Esophagus mucosa (tissue), 1 donor: ENCODE measurements at regions not wholly inside any gene's neighbourhood (a gene's known extent, or its start where the extent isn't known, plus 50 kb on each side); places are given as distances from the start of the nearest gene placed in this dataset.
"Not testable (repeated sequence)": the region's sequence is repeated elsewhere in the genome, so short reads cannot be mapped to it uniquely, and the experiment has no call there.

Source experiments
- ATAC-seq: fragments of 200-7000 bp; cut with Tn5 transposase; one replicate; pipeline ENCODE4 v1.9.1; 2020
- donor health status: DM: yes; HTN: yes; CAD: no.

DNA sequence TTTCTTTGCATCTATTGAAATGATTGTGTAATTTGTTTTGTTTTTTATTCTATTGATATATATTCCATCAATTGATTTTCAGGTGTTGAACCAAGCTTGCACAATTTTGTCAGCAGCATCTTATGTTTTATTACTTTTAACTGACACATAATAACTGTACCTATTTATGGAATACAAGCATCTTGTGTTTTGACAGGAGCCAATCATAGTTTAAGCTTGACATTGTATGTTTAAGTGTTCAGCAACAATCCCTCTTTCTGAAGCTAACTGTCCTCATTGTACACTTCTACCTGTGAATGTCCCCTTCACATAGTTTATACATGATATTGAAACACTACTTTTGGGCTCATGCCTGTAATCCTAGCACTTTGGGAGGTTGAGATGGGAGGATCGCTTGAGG is 1017.6 kb upstream of the GYPC start:
- no peak for ATAC-seq

DNA sequence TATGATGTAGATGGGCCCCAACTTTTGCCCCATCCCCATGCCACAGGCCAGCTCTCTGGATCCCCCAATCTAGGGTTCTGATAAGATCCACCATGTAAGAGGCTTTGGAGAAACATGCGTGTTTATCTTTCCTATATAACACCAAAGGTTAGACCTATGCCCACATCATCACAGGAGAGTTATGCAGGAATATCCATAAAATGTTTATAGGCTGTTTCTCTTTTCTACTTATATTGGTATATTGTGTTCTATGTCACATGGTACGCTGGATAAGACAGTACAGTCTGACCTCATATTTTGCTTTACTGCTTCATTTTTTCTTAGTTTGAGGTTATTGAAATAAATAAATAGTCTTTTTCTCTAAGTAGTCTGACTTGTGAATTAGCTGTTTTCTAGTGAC is 1013.9 kb upstream of the GYPC start:
- no peak for ATAC-seq

DNA sequence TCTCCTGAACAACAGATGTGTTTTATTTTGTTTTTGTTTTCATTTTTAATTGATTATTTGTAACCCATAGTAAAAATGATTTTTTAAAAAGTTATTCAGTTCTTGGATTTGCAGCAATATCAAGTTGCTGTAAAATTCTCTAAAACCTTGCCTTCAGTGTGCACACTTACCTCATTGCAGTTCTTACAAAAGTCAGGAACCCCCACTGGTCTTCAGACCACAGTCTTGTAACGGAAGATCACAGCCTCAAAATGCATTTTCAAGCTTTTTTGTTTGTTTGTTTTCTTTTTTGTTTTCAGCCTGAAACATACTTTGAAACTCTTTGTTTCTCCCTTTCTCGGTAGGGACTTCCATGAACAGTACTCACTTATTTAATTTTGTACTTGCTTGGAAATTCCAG is 1012.8 kb upstream of the GYPC start:
- ATAC-seq, result no peak

DNA sequence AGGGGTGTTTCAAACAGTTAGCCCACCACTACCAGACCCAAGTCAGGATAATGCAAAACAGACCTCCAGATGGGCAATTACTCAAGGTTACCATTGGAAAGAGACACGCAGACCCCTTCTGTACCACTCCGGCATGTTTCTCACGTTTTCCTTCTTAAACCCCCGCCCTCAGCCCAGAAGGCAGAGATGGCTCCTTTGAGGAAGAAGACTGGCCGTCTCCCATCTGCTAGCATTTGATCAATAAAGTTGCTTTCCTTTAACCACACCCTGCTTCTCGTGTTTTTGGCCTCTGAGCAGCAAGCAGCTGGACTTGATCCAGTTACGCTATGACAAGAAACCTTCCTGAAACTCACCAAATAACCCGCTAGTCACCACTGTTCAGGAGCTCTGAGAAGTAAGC is 1012.4 kb upstream of the GYPC start:
- no peak for ATAC-seq

DNA sequence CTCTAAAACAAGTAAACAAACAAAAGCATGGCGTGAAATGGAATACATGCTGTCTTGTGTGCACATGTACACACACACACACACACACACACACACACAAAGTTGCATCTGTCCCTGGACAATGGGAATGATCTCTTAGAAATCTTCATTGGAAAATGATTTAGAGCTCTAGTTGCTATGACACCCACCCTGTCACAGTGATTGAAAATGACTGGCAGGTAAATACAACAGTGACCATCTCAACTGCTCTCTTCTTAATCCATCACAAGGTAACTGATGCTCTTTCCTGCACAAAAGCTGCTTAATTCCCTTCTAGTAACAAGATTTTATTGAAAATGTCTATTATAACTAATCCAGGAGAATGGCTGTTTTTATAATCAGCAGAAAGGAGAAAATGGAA is 1011.7 kb upstream of the GYPC start:
- ATAC-seq, result no peak

DNA sequence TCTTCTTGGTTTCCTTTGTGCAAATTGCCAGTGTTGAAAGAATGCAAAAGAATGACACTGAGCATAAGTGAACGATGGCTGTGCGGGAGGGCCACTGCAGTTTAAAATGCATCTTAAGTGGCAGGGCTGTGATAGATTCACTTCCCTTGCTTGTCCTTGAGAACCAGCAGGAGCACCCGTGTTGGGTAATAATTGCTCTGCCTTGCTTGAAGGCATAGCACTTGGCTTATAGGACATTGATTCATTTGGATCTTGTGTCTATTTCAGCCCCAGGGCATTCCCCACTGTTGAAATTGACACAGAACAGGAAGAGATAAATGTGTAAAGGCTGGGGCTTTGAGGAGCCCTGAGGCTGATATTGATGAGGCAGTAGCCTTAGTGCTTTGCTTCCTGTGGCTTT is 1003.7 kb upstream of the GYPC start:
- ATAC-seq, result no peak

DNA sequence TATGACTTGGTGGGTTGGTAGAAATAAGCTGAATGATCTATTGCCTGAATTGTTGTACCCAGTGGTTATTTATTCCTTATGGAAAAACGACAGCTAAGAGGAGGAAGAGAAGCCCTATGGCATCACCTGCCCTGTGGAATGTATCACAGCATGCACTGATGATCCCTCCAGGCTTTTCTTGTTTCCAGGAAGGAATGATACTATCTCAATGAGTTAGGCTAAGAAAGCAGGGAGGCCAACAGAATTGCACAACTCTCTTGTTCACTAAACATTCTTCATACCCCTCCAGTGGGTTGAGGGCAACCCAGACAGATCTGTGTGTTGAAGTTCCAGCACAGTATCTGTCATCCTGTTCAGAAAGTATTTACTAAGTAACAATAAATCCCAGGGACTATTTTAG is 1001.7 kb upstream of the GYPC start:
- no peak for ATAC-seq

DNA sequence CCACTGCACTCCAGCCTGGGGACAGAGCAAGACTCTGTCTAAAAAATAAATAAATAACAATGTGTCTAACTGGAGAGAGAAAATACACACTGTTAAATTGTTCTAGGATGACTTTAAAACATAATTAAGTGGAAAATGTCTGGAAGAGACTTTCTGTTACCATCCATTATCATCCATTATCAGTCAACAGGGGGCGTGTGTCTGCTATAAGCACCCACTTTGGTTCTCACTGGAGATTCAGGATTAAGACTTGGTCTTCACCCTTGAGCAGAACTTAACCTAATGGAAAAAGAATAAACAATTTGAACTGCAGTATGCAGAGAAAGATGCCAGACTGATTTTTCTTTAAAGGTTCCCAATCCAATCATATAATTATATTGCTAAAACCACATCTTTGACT is 999.8 kb upstream of the GYPC start:
- no peak for ATAC-seq

DNA sequence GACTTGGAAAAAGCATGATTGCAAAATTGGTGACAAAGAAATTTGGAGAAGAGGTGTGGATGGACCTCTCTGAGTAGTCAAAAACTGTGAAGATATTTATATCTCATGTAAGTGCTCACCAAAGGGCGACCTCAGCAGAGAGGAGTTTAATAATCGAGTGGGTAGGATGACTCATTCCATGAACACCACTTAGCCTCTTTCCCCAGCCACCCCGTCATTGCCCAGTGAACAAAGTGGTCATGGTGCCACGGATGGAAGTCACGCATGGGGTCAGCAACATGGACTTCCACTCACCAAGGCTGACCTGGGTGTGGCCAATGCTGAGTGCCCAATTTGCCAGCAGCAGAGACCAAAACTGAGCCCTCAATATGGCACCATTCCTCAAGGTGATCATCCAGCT is 997.4 kb upstream of the GYPC start:
- no peak for ATAC-seq

DNA sequence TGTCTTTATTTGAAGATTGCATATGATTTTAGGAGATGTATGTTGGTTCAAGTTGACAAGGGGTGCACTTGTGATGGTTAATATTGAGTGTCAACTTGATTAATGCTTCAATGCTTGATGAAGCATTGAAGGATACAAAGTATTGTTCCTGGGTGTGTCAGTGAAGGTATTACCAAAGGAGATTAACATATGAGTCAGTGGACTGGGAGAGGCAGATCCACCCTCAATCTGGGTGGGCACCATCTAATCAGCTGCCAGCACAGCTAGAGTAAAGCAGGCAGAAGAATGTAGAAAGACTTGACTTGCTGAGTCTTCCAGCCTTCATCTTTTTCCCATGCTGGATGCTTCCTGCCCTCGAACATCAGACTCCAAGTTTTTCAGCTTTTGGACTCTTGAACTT is 995.6 kb upstream of the GYPC start:
- ATAC-seq, result not testable (repeated sequence)

DNA sequence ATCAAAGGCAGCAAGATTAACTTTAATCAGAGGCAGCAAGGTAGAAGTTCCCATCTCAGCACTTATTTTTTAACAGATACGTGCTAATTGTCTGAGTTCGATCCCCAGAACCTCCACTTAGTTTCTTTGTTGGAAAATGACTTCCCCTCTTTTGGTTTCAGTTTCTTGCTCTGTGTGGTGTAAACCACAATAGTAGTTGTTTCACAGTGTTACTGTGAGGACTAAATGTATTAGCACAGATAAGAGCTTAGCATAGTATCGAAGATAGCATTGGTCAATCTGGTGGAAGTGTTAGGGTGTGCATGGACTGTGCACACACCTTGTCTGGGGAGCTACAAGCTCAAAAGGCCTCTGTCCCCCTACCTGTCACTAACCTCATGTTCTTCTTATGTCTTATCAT is 988.3 kb upstream of the GYPC start:
- no peak for ATAC-seq

DNA sequence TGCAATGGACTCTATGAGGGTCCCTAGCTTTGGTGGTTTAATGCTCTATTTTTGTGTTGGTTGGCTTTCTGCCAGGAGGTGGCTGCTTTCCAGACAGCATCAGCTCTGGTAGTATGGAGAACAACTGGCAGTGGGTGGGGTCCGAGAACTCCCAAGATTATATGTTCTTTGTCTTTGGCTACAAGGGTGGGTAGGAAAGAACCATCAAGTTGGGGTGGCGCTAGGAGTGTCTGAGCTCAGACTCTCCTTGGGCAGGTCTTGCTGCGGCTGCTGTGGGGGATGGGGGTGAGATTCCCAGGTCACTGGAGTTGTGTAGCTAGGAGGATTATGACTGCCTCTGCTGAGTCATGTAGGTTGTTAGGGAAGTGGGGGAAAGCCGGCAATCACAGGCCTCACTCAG is 976.1 kb upstream of the GYPC start:
- no peak for ATAC-seq

DNA sequence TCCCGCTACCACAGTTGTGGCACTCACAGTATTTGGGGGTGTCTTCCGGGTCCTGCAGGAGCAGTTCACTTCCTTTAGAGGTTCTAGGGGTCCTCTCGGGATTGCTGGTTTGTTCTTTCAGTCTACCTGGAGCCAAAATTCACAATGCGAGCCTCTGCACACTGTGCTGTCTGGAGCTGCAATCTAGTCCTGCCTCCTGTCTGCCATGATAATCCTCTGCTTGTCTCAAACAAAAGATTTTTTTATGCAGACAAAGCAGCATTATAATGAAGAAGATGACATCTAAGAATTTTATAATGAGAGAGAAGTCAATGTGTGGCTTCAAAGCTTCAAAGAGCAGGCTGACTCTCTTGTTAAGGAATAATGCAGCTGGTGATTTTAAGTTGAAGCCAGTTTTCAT is 975.1 kb upstream of the GYPC start:
- ATAC-seq, result no peak

DNA sequence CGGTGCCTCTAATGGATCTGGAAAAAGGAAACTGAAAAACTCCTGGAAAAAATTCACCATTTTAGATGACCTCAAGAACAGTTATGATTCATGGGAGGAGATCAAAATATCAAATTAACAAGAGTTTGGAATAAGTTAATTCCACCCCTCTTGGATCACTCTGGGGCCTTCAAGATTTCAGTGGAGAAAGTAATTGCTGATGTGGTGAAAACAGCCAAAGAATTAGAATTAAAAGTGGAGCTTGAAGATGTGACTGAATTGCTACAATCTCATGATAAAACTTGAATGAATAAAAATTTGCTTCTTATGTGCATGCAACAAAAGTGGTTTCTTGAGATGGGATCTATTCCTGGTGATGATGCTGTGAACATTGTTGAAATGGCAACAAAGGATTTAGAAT is 974.4 kb upstream of the GYPC start:
- no peak for ATAC-seq

DNA sequence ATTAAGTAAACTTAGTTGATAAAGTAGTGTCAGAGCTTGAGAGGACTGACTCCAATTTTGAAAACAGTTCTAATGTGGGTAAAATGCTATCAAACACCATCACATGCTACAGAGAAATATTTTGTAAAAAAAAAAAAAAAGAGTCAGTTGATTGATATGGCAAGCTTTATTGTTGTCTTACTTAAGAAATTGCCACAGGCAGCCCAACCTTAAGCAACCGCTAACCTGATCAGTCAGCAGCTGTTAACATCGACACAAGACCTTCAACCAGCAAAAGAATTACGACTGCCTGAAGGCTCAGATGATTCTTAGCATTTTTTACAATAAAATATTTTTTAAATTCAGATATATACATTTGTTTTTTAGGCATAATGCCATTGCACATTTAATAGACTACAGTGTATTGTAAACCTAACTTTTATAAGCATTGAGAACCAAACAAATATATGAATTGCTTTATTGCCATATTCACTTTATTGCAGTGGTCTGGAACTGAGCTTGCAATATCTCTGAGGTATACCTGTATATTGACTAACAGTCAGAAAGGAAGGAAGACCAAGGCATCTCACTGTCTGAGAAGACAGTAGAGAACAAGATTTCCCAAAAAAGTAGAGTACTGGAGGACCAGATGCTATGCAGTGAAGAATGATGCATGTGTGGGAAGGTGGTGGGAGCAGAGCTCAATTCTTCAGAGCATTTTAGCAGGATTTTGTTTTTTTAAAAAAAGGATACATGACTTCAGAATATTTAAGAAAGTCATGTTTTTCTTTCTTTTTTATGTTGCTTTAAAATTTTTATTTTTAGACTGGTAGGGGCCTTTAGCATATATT is 973.8 kb upstream of the GYPC start:
- ATAC-seq, result no peak

DNA sequence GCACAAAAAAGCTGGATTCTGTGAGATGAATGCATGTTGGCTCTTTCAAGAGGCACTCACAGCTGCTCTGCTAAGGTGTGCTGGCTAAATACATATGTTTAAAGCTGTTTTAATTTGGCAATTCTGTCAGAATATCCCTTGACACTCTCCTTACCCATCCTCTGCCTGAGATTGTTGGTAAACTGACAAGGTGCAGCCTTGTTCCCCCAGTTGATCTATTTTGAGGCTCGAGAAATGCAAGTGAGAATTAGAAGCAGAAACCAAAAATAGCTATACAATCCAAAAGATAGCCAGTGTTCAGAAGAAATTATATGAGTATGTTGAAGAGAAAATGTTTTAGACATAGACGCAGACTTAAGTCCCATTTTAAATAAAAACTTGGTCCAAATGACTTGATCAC is 971.7 kb upstream of the GYPC start:
- ATAC-seq, result no peak

DNA sequence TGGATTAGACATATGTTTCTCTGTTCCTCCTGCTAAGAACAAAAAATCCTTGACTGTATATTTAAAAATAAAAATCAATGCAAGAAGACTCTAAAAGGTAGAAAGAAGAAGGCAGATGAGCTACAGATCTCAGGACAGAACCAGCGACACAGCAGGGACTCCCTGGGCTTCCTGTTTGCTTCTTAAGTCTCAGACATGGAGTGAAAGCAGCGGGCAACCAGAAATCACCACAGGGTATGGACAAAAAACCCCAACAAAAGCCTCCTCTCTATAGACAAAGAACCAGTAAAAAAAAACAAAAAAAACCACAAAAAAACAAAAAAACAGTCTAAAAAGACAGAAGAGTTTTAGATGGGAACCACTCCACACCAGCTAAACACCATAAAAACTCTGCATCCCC is 971.0 kb upstream of the GYPC start:
- no peak for ATAC-seq

DNA sequence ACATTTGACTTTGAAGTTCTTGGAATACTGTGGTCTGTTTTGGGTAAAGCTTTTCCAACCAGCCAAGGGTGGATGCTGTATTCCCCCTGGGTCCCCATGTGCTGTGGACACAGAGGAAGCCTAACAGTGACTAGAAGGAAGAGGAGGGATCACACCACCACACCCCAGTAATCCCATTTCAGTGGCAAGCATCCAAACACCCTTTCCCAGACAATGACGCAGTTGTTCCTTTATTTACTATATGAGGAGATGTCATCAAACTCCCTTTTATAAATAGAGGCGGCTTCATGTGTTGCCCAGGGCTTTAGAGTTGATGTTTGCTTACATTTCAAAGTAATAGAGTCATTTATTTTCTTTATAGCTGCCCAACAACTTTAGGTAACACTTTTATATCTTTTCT is 959.4 kb upstream of the GYPC start:
- no peak for ATAC-seq

DNA sequence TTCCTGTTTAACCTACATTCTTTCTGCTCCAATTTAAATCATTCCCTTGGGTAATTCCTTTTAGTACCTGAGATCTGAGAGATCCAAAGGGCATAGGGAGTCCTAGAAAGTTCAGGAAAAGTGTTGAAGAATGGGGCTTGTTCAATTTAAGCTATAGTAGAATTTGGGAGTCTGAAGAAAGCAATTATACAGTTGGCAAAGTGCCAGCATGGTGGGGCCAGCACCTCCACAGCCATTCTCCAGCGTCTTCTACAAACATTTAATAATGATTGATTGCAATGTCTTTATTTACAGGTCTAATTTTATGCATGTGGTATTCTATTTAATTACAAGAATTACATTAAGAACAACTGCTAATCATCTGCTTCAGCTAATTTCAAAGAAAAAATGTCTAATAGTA is 957.7 kb upstream of the GYPC start:
- ATAC-seq, result no peak

DNA sequence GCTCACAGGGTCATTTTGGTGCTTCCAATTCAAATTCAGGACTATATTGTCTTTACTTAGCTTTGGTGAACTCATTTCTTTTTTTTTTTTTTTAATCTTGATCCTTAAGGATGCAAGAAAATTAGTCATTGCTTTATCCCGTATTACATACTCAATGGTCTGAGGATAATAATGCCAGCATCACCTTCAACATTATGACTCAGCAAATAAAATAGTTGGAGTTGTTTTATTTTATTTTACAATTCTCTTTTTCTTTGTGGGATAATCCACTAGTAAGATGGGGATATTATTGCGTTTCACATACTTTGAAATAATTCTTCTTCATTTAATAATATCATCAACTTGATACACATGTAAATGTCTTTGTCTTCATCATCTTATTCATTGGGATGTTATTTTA is 954.9 kb upstream of the GYPC start:
- ATAC-seq, result no peak

DNA sequence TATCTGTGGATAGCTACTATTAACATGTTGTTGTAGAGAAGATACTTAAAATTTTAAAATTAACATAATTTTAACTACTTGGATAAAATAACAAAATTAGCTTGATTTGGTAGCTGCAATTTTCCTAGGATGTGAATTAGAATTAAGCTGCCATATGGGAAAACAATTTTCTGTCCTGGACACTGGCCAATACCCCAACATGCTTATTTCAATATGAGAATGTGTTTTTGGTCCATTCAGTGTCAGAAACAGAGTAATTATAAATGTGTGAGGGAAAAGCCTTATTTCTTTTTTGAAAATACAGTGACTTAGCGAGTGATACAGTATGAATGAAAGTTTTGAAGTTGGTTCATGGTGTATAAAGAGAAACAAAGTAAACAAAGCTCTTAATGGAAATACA is 948.3 kb upstream of the GYPC start:
- no peak for ATAC-seq

DNA sequence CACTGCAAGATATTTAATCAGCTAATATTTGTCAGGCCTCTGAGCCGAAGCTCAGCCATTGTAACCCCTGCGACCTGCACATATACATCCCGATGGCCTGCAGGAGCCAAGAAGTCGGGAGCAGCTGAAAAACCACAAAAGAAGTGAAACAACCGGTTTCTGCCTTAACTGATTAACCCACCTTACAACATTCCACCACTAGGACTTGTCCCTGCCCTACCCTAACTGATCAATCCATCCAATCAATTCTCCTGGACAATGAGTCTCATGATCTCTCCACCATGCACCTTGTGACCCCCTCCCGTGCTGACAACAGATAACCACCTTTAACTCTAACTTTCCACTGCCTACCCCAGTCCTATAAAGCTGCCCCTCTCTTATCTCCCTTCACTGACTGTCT is 945.4 kb upstream of the GYPC start:
- ATAC-seq, result no peak

DNA sequence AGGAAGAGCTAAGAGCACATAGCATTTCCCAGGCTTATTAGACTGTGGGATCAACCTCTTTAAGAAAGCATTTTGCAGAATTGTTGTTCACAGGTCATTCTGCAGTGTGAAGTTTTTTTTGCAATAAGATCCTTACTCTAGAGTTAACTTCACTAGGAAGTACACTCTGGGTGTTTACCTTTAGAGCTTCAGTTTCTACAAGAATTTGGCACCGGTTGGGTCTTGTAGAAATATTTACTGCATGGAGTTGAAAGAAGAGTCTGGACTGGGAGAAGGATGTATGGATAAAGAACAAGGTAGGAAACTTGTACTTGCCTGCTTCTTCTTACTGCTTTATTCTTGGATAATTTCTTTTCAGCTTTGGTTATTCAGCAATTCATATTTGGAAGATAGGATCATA is 944.9 kb upstream of the GYPC start:
- ATAC-seq, result no peak

DNA sequence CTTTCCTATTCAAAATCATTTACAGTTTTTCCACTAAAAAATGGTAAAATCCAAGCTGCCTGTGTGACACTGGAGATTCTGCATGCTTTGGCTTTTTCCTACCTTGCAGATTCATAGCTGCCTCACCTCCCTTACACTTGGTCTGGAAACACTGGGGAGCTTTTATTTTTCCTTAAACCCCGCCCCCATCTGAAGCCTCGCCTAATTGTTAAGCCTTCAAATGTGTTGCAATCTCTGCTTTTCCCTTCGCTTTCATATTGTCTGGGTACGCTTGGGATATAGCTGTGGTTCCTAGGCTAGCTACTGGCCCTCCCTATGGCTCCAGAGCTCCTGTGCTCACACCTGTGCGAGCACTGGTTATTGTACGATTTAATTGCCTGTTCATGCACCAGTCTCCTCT is 942.4 kb upstream of the GYPC start:
- ATAC-seq, result no peak

DNA sequence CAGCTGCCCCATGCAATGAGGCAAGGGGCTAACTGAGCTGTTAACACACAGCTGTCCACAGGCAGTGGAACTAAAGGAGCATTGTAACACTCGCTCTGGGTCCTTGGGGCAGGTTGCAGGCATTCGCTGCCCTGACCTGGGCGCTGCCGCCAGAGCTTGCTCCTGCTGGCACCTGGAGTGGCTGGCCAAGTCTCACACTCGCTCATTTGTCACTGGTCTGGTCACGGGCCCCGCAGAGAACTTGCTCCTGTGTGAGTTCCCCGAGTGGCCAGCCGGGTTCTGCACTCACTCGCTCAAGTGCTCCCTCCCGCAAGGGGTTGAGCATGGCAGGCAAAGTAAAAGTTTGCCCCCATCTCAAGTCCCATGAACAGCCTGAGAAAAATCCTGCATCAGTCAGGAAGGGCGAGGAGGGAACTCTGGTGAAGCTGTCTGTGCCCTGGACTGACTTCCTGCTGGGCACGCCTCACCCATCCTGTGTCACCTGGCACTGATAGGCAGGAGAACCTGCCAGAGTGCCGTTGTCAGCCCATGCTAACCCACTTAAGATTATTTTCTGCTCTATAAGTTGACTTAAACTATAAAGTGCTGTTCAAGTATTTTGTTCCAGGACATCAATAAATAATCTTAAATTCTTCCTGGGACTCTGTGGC is 934.8 kb upstream of the GYPC start:
- ATAC-seq, result no peak
